ENCODE measurements at regions not wholly inside any gene's neighbourhood (a gene's known extent, or its start where the extent isn't known, plus 50 kb on each side); places are given as distances from the start of the nearest gene placed in this dataset.

DNA sequence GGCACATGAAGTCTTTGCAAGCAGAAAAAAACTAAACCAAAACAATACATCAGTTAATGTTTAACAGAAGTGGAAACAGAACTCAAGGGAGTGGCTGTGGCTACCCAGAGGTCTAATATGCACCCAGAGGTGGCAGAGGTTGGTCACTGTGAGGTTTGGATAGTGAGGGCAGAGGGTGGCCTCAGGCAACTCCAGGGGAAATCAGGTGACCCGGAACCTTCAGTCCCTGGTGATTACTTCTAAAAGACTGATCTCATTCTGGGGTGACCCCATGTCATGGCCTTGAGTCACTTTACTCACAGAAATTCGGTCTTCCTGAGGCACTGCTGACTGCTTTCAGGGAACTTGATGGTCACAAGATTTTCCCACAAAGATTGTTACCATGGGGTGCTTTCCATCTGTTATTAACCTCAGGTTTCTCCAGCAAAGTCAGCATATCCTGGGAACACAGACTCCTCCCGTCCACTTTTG is 99.4 kb downstream of the TMEM17 start:
- H2AFZ ChIP-seq (ENCODE audit: low read depth, low read length): no peak overlapping the region
- TF ChIP-seq EHMT2 (IDR thresholded peaks at IDR 0.05) (no peak), KLF10 (CRISPR knock-in tag; IDR thresholded peaks at IDR 0.05) (no peak), ZKSCAN1 (IDR thresholded peaks at IDR 0.05; ENCODE audit: low read depth, low read length) (no peak)
- no peaks in the 10 kb centered on the region for H3K79me2 ChIP-seq (ENCODE audit: control insufficient read depth, insufficient read depth, low read length)
- FAIRE-seq: no peak
- no TSS peak for BruUV-seq (replicated peaks)
- no peak overlapping the region for H3K4me2 ChIP-seq (ENCODE audit: insufficient read depth, low read length)
- intact Hi-C loops (cut with micrococcal nuclease) (no loop called here), in situ Hi-C loops (cut with MboI) (no loop called here)
- no peak overlapping the region for H3K4me3 ChIP-seq
- CTCF ChIA-PET (ENCODE audit: low intra/inter-chr PET ratio): no interaction called here
- no peaks in the 10 kb centered on the region for H4K20me1 ChIP-seq (replicated peaks; ENCODE audit: control insufficient read depth, insufficient read depth, low read length)
- no peaks in the 10 kb centered on the region for H3K27me3 ChIP-seq (ENCODE audit: control insufficient read depth in 2 of 2, insufficient read depth in 2 of 2, low read length in 2 of 2)
- no peak for DNase-seq (ENCODE audit: extremely low read depth in 1 of 4, low spot score in 3 of 4)
- no peak overlapping the region for H3K27ac ChIP-seq (ENCODE audit: extremely low read depth, low read depth, low read length)
- ATAC-seq: no peak
- no peaks in the 10 kb centered on the region for H3K9me1 ChIP-seq (ENCODE audit: control insufficient read depth, insufficient read depth, low read length)
- H3K4me1 ChIP-seq (replicated peaks in 1 of 2; ENCODE audit: control insufficient read depth in 2 of 2, insufficient read depth in 2 of 2, low read length in 2 of 2): peaks cover under 1 to 5% of the 10 kb centered on the region in 2 experiments; a peak in 3 of 5 replicates
- H3K36me3 ChIP-seq (ENCODE audit: control insufficient read depth, insufficient read depth, low read length): no peaks in the 10 kb centered on the region
- H3K9me3 ChIP-seq (replicated peaks; ENCODE audit: control insufficient read depth, insufficient read depth, low read depth, low read length): no peaks in the 10 kb centered on the region; the same call in 1 of the 2 replicates
- H3K9ac ChIP-seq (ENCODE audit: insufficient read depth in 1 of 2, low read depth in 2 of 2, low read length in 2 of 2): no peak overlapping the region
- WGBS (ENCODE audit: insufficient coverage, low coverage, missing lambda C conversion rate): 48% methylated on average over 3 of the region's 3 CpGs
- POLR2A ChIA-PET: interaction anchor here (0.6 to 2.3 kb wide), 2 partner anchors 9 to 80 kb away, joined by 3 to 6 read pairs; no protein-coding TSS in a partner anchor

- Histone ChIP-seq H3K27ac (ENCODE audit: extremely low read depth, low read depth, low read length) (no peak overlapping the region), H3K4me1 (replicated peaks in 1 of 2; ENCODE audit: control insufficient read depth in 2 of 2, insufficient read depth in 2 of 2, low read length in 2 of 2) (peaks cover 0 to 3% of the 10 kb centered on the region in 2 experiments; a peak in 2 of 5 replicates), H3K79me2 (ENCODE audit: control insufficient read depth, insufficient read depth, low read length) (no peaks in the 10 kb centered on the region), H3K4me3 (no peak overlapping the region), H3K4me2 (ENCODE audit: insufficient read depth, low read length) (no peak overlapping the region), H3K9me1 (ENCODE audit: control insufficient read depth, insufficient read depth, low read length) (no peaks in the 10 kb centered on the region), H3K9me3 (replicated peaks; ENCODE audit: control insufficient read depth, insufficient read depth, low read depth, low read length) (no peaks in the 10 kb centered on the region; the same call in 1 of the 2 replicates), H4K20me1 (replicated peaks; ENCODE audit: control insufficient read depth, insufficient read depth, low read length) (no peaks in the 10 kb centered on the region), H3K36me3 (ENCODE audit: control insufficient read depth, insufficient read depth, low read length) (no peaks in the 10 kb centered on the region), H2AFZ (ENCODE audit: low read depth, low read length) (no peak overlapping the region; the same call in 1 of the 2 replicates), H3K27me3 (ENCODE audit: control insufficient read depth in 2 of 2, insufficient read depth in 2 of 2, low read length in 2 of 2) (no peaks in the 10 kb centered on the region), H3K9ac (ENCODE audit: insufficient read depth in 1 of 2, low read depth in 2 of 2, low read length in 2 of 2) (no peak overlapping the region; a peak in 1 of 4 replicates)
- in situ Hi-C loops (cut with MboI) (no loop called here), intact Hi-C loops (cut with micrococcal nuclease) (no loop called here)
- WGBS (ENCODE audit: insufficient coverage, low coverage, missing lambda C conversion rate): 68% methylated on average over 5 of the region's 5 CpGs
- TF ChIP-seq MAFG (tag; conservative IDR thresholded peaks at IDR 0.05) (no peak), YBX1 (IDR thresholded peaks at IDR 0.05) (no peak), CTCFL (IDR thresholded peaks at IDR 0.05; ENCODE audit: borderline replicate concordance, insufficient read depth, low read depth, low read length, poor library complexity, severe bottlenecking) (no peak), ARID2 (IDR thresholded peaks at IDR 0.05) (no peak), PREB (CRISPR knock-in tag; IDR thresholded peaks at IDR 0.05) (no peak), DIDO1 (tag; IDR thresholded peaks at IDR 0.05; ENCODE audit: low read depth) (no peak), ZBTB8A (IDR thresholded peaks at IDR 0.05; ENCODE audit: partially characterized antibody) (no peak)
- TF ChIP-seq, protein P1, sequence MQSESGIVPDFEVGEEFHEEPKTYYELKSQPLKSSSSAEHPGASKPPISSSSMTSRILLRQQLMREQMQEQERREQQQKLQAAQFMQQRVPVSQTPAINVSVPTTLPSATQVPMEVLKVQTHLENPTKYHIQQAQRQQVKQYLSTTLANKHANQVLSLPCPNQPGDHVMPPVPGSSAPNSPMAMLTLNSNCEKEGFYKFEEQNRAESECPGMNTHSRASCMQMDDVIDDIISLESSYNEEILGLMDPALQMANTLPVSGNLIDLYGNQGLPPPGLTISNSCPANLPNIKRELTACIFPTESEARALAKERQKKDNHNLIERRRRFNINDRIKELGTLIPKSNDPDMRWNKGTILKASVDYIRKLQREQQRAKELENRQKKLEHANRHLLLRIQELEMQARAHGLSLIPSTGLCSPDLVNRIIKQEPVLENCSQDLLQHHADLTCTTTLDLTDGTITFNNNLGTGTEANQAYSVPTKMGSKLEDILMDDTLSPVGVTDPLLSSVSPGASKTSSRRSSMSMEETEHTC (IDR thresholded peaks at IDR 0.05): no peak
- FAIRE-seq (no peak), ATAC-seq (no peak; the same call in 2 of the 3 replicates), DNase-seq (ENCODE audit: extremely low read depth in 1 of 4, low spot score in 3 of 4) (no peak)
- no TSS peak for BruUV-seq (replicated peaks)
- ChIA-PET CTCF (ENCODE audit: low intra/inter-chr PET ratio) (no interaction called here), POLR2A (no interaction called here)
Measured at GRCh38 chr2:62404913-62405312, 101.1 kb downstream of the TMEM17 start.
